Upper lobe of left lung (tissue), 6 donors: ENCODE measurements at regions not wholly inside any gene's neighbourhood (a gene's known extent, or its start where the extent isn't known, plus 50 kb on each side); places are given as distances from the start of the nearest gene placed in this dataset.

Source experiments
- ATAC-seq, 2 donors: fragments of 200-7000 bp; cut with Tn5 transposase; one replicate each; pipeline ENCODE4 v1.9.1; 2022; ENCODE audit warnings: mild to moderate bottlenecking in 2 of 2, moderate library complexity in 2 of 2; ENCODE audit not compliant: low FRiP score in 2 of 2
- DNase-seq, 2 donors: peaks; one replicate each; pipeline ENCODE4 v3.0.0-alpha.2; 2019 to 2020
- H3K27ac ChIP-seq, 4 donors: fragments of 200-600 bp; sonication (generic); one replicate each; pipeline ENCODE4 v1.5.1; 2016 to 2019
- H3K27me3 ChIP-seq, 4 donors: fragments of 200-600 bp; sonication (generic); one replicate each; pipeline ENCODE4 v1.5.1; 2017 to 2019
- H3K36me3 ChIP-seq, 4 donors: fragments of 200-600 bp; sonication (generic); one replicate each; pipeline ENCODE4 v1.5.1; 2016 to 2019
- H3K4me1 ChIP-seq, 4 donors: fragments of 200-600 bp; sonication (generic); one replicate each; pipeline ENCODE4 v1.5.1; 2018 to 2019
- H3K4me3 ChIP-seq, 4 donors: fragments of 200-600 bp; sonication (generic); one replicate each; pipeline ENCODE4 v1.5.1; 2017 to 2019; ENCODE audit warnings: mild to moderate bottlenecking in 2 of 4, moderate library complexity in 1 of 4
- H3K9me3 ChIP-seq, 4 donors: fragments of 200-600 bp; sonication (generic); one replicate each; pipeline ENCODE4 v1.5.1; 2018 to 2019
- CTCF ChIP-seq, 6 experiments: fragments of 450-650 bp in 4 of 6; fragments of 200-600 bp in 2 of 6; sonication (generic) in 2 of 6; IDR thresholded peaks; one replicate each; pipeline ENCODE4 v1.5.1; 2016 to 2019; ENCODE audit warnings: antibody characterized with exemption in 6 of 6
- EP300 ChIP-seq, 4 donors: sonication (generic); formaldehyde crosslinking; IDR thresholded peaks; one replicate each; pipeline ENCODE4 v1.5.1; 2017; ENCODE audit warnings: antibody characterized with exemption in 4 of 4, control low read depth in 2 of 4
- POLR2A ChIP-seq, 4 donors: fragments of 450-650 bp; IDR thresholded peaks; one replicate each; pipeline ENCODE4 v1.5.1; 2016 to 2017; ENCODE audit warnings: antibody characterized with exemption in 4 of 4, mild to moderate bottlenecking in 2 of 4
- POLR2AphosphoS5 ChIP-seq, 2 donors: sonication (generic); formaldehyde crosslinking; IDR thresholded peaks; one replicate each; pipeline ENCODE4 v1.5.1; 2017; ENCODE audit warnings: antibody characterized with exemption in 2 of 2
- WGBS, 2 donors: methylation state at CpG; one replicate each; pipeline ENCODE4 v1.1.5; 2017 to 2018; 5-methylcytosine and 5-hydroxymethylcytosine counted together
- donor health status: DM: no; HTN: no; CAD: no; lungs with moderate emphysema.
- donor health status: DM: no; HTN: yes; CAD: no; lungs with severe emphysema.

GRCh38 chr9:22739712-22740111 is 293.1 kb downstream of the DMRTA1 start:
- 69 to 79% methylated on average over 1 of the region's 1 CpG for WGBS, 2 donors
- Histone ChIP-seq H3K9me3 (no peaks in the 10 kb centered on the region), H3K27me3 (no peaks in the 10 kb centered on the region), H3K27ac (no peak overlapping the region), H3K4me3 (no peak overlapping the region), H3K36me3 (no peaks in the 10 kb centered on the region), H3K4me1 (no peaks in the 10 kb centered on the region)
- DNase-seq (no peak), ATAC-seq (no peak)
- TF ChIP-seq POLR2AphosphoS5 (IDR thresholded peaks at IDR 0.05) (no peak), CTCF (IDR thresholded peaks at IDR 0.05) (no peak), EP300 (IDR thresholded peaks at IDR 0.05) (no peak), POLR2A (IDR thresholded peaks at IDR 0.05) (no peak)

GRCh38 chr9:22740781-22741180 is 294.2 kb downstream of the DMRTA1 start:
- no peak overlapping the region for H3K27ac ChIP-seq
- 65 to 77% methylated on average over 1 of the region's 1 CpG for WGBS, 2 donors
- no peaks in the 10 kb centered on the region for H3K36me3 ChIP-seq
- H3K4me1 ChIP-seq: no peaks in the 10 kb centered on the region
- ATAC-seq (no peak), DNase-seq (no peak)
- no peak overlapping the region for H3K4me3 ChIP-seq
- TF ChIP-seq POLR2AphosphoS5 (IDR thresholded peaks at IDR 0.05) (no peak), POLR2A (IDR thresholded peaks at IDR 0.05) (no peak), EP300 (IDR thresholded peaks at IDR 0.05) (no peak), CTCF (IDR thresholded peaks at IDR 0.05) (no peak)
- no peaks in the 10 kb centered on the region for H3K9me3 ChIP-seq
- H3K27me3 ChIP-seq: no peaks in the 10 kb centered on the region

GRCh38 chr9:22742401-22742800 is 295.8 kb downstream of the DMRTA1 start:
- no peaks in the 10 kb centered on the region for H3K27me3 ChIP-seq
- no peaks in the 10 kb centered on the region for H3K9me3 ChIP-seq
- H3K36me3 ChIP-seq: no peaks in the 10 kb centered on the region
- no peaks in the 10 kb centered on the region for H3K4me1 ChIP-seq
- TF ChIP-seq CTCF (IDR thresholded peaks at IDR 0.05) (no peak), EP300 (IDR thresholded peaks at IDR 0.05) (no peak), POLR2A (IDR thresholded peaks at IDR 0.05) (no peak), POLR2AphosphoS5 (IDR thresholded peaks at IDR 0.05) (no peak)
- DNase-seq: no peak
- H3K27ac ChIP-seq: no peak overlapping the region
- no peak for ATAC-seq
- no peak overlapping the region for H3K4me3 ChIP-seq

- ATAC-seq: no peak
- Histone ChIP-seq H3K4me1 (no peaks in the 10 kb centered on the region), H3K27ac (no peak overlapping the region), H3K36me3 (no peaks in the 10 kb centered on the region), H3K4me3 (no peak overlapping the region), H3K27me3 (no peaks in the 10 kb centered on the region), H3K9me3 (no peaks in the 10 kb centered on the region)
- 84 to 92% methylated on average over 3 of the region's 3 CpGs for WGBS, 2 donors
- no peak for DNase-seq
- TF ChIP-seq POLR2AphosphoS5 (IDR thresholded peaks at IDR 0.05) (no peak), EP300 (IDR thresholded peaks at IDR 0.05) (no peak), POLR2A (IDR thresholded peaks at IDR 0.05) (no peak), CTCF (IDR thresholded peaks at IDR 0.05) (no peak)
These were observed 327.0 kb downstream of the DMRTA1 start for GRCh38 chr9:22773501-22774220.

GRCh38 chr9:22790329-22790728 is 343.7 kb downstream of the DMRTA1 start:
- DNase-seq (peak in 1 of 2 donors; percentile 2), ATAC-seq (no peak)
- no peaks in the 10 kb centered on the region for H3K9me3 ChIP-seq
- WGBS, 2 donors: 72 to 79% methylated on average over 9 of the region's 9 CpGs
- no peaks in the 10 kb centered on the region for H3K4me1 ChIP-seq
- no peak overlapping the region for H3K27ac ChIP-seq
- H3K36me3 ChIP-seq: no peaks in the 10 kb centered on the region
- H3K27me3 ChIP-seq: no peaks in the 10 kb centered on the region
- no peak overlapping the region for H3K4me3 ChIP-seq
- TF ChIP-seq POLR2A (IDR thresholded peaks at IDR 0.05) (no peak), POLR2AphosphoS5 (IDR thresholded peaks at IDR 0.05) (no peak), EP300 (IDR thresholded peaks at IDR 0.05) (no peak), CTCF (IDR thresholded peaks at IDR 0.05) (no peak)
